HG02981 (cell line): ENCODE measurements at regions not wholly inside any gene's neighbourhood (a gene's known extent, or its start where the extent isn't known, plus 50 kb on each side); places are given as distances from the start of the nearest gene placed in this dataset.

Source experiments
- ATAC-seq: cut with Tn5 transposase; IDR thresholded peaks from one replicate; pipeline ENCODE4 v1.9.1; 2021; ENCODE audit warnings: mild to moderate bottlenecking, moderate library complexity; ENCODE audit not compliant: unreplicated experiment

DNA sequence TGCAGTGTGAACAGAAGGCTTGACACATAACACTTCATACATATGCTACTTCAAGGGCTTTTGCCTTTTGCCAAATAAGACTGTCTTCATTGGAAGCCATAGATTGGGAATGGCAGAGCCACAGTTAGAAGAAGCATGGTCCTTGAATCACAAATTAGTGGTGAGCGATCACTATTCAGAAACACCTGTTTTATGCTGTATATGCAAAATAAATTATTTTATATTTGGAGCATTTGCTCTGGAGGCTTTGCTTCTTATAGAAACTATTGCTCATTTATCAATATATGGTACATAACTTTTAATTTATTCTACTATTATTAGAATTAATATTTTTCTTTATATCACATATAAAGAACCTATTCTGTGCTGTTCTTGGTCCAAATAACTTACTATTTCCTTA, 270.4 kb upstream of the SPRY2 start:
- ATAC-seq = no peak

DNA sequence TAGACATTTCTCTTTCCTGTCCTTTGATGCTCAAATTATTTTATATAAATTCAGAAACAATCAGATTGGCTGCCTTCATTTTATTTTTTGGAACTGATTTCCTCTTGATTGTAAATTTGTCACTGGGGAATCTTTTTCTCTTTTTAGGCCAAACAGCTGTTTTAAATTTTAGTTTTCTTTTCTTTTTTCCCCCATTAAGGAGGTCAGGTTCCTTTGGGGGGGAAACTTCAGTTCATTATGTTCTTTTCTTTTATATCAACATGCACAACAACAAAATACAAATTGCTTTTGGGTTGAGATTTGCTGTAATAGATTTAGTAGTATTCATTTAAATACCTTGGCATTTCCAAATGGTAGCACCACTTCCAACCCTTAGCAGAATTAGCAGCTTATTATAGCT, 264.8 kb upstream of the SPRY2 start:
- ATAC-seq = no peak

- no peak for ATAC-seq
Observed at GRCh38 chr13:80605011-80605410, 264.1 kb upstream of the SPRY2 start.

GRCh38 chr13:80604098-80604497, 263.2 kb upstream of the SPRY2 start:
- ATAC-seq = no peak

DNA sequence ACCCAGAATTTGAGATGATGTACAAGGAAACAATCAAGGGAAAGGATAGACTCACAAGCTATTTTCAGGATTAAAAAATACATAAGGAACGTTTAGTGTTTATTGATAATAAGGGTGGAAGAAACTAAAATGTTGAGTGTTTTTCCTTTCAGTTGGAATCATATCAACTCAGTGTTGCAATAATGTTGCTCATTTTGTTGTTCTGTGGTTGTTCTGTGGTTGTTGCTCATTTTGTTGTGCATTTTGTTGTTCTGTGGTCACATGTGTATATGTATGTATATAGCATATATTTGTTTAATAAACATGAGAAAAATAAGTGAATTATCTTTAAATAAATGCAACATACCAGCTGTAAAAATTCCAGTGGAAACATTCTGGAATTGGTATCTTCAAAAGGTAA, 262.4 kb upstream of the SPRY2 start:
- ATAC-seq = no peak

DNA sequence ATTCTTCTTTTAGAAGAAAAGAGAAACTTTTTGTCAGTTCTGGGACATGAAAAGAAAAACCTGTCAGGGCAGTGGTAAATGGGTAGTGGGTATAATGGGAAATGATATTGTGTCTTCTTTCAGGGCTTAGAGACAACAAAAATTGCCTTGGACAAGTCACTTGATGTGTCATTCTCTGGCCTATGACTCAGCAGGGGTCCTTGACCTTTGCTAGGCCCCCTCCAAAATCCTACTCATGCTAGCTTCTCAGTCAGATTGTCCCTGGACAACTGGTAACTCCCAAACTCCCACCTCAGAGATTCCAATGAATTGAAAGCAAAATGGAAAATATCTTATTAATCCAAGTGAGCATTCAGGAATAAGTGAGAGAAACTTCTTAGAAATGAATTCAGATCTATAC, 258.8 kb upstream of the SPRY2 start:
- no peak for ATAC-seq

DNA sequence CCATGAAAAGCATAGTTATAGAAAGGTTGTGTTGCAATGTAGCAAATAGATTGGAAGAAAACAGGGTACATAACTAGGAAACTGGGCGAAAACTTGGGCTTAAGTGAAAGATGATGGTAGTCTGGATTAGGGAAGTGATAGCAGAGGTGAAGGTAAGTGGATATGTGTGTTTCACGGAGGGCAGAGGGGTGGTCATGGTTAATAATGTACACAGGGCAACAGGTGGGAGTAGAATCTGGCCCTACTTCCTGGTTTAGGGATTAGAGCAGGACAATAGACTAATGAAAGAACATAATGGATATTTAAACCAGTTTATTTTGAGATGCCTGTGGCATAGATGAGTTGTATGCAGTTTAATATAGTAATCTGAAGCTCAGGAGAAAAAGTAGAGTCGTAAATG, 257.3 kb upstream of the SPRY2 start:
- no peak for ATAC-seq

DNA sequence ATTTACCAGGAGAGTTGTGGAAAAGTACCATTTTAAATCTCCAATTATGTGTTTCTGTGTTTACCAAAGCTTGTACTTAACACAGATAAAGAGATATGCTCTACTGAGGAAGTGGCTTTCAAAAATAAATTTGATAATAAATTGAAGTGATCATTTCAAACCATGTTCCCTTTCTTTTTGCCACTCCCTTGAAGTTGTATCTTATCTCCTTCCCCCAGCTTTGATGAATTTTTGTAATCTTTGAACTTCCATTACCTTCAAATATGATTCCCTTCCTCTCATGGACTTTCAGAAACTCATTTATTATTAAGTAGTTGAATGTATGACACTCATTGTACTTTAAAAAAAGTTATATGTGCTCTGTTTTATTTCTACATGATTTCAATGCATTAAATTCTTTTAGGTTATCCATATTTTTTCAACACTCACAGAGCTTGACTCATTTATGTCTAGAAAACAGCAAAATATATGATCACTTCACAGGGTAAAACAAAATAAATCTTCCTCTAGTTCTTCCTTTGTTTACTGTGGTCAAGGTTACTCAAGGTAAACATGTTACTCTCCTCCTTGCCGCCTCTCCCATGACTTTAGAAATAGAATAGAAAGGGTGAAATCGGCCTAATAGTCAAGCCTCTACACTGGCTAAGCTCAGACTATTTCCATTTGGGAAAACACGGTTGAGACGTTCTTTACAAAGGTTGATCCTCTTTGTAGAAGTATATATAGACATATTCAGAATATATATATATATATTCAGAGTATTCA, 251.2 kb upstream of the SPRY2 start:
- no peak for ATAC-seq

DNA sequence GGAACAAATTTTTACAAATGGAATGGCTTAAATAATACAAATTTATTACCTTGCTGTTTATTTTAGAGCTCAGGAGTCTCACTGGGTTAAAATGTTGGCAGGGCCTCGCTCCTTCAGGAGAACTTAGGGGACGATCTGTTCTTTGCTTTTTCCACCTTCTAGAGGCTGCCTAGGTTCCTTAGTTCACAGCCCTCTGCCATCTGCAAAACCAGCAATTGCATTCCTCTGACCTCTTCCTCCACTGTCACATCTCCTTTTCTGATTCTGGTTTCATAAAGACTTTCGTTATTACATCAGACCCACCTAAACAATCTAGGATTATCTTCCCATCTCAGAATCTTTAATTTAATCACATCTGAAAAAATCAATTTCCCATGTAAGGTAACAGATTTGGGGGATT, 249.6 kb upstream of the SPRY2 start:
- ATAC-seq = no peak

DNA sequence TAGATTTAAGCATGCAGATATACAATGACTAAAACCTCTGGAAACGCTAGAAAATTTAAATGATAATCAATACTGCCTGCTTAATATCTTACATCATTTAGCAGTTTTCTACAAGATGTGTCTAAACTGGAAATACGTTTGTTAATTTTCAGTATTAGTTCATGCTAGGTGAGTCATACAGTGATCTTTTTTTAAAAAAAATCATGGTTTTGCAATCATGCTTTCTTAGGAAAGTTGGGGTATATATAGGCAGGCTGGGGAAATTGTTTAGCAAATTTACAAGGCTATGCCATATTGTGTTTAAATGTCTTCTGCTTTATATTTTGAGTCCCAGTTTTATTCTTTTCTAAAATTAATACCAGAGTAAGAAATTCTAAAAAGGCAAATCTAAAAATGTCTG, 245.4 kb upstream of the SPRY2 start:
- ATAC-seq = no peak

DNA sequence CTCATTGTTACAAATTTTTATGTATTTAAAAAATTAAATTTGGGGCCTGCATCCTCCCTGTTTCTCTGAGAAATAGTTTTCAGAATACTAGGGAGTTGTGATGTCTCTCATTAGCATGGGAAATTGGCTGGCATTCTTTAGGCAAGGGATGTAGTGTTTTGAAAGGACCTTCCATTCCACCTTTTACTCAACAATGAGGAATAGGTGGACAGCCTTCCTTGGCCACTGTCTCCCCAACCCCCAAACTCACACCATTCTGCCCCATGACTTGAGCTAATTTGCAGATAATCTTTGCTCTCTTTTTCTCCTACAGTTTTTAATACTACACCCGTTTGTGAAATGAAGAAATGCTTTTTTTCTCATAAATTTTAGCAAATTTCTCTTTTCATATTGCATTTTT, 244.6 kb upstream of the SPRY2 start:
- no peak for ATAC-seq

- no peak for ATAC-seq
Observed at GRCh38 chr13:80584785-80585184, 243.9 kb upstream of the SPRY2 start.

DNA sequence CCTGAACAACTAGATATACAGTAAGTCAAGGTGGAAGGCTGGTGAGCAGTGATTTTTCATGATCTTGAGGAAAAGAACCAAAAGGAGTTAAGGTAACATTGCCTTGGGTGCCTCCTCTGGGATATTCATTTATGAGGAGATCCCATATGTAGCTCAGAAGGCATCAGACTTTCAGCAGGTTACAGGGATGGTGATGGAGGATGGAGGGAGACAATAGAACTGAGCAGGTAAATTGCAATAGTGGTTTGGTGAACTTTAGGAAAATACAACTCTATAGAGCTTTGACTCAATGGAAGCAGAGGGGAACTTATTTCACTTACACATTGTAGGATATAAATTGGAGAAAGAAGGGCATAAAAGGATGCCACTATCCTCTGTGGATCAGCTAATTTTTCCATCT, 243.4 kb upstream of the SPRY2 start:
- ATAC-seq = no peak

GRCh38 chr13:80577926-80578670, 237.2 kb upstream of the SPRY2 start:
- no peak for ATAC-seq

DNA sequence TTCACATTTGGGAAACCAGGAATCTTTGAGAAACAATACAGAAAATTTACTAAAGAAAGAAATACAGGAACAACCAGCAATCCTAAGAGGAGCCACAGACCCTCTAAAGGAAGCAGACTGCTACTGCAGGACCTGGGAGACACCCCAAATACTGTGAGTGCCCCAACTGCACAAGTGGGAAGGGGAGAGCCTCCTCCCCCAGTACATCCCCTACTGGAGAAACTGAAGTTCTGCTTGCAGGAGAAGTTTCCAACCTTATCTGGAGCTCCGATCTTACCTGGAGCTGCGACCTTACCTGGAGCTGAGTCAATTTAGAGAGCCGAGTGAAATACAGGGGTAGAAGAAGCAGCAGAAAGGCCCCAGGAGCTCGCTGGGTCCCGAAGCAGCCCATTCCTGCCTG, 236.4 kb upstream of the SPRY2 start:
- ATAC-seq = no peak

- no peak for ATAC-seq
Observed at GRCh38 chr13:80574113-80574850, 233.4 kb upstream of the SPRY2 start.

- ATAC-seq = no peak
Observed at GRCh38 chr13:80572923-80573316, 232.0 kb upstream of the SPRY2 start.

GRCh38 chr13:80572308-80572922, 231.5 kb upstream of the SPRY2 start:
- no peak for ATAC-seq

GRCh38 chr13:80571346-80572307, 230.7 kb upstream of the SPRY2 start:
- ATAC-seq = no peak

GRCh38 chr13:80563439-80563838, 222.5 kb upstream of the SPRY2 start:
- no peak for ATAC-seq
